NK-92 (cell line): ENCODE measurements at regions not wholly inside any gene's neighbourhood (a gene's known extent, or its start where the extent isn't known, plus 50 kb on each side); places are given as distances from the start of the nearest gene placed in this dataset.
"Not testable (repeated sequence)": the region's sequence is repeated elsewhere in the genome, so short reads cannot be mapped to it uniquely, and the experiment has no call there.

ENCODE experiments used
- DNase-seq: peaks from one replicate; lab custom pipeline; 2025; ENCODE audit not compliant: unreplicated experiment; lab: John Stamatoyannopoulos, UW

DNA sequence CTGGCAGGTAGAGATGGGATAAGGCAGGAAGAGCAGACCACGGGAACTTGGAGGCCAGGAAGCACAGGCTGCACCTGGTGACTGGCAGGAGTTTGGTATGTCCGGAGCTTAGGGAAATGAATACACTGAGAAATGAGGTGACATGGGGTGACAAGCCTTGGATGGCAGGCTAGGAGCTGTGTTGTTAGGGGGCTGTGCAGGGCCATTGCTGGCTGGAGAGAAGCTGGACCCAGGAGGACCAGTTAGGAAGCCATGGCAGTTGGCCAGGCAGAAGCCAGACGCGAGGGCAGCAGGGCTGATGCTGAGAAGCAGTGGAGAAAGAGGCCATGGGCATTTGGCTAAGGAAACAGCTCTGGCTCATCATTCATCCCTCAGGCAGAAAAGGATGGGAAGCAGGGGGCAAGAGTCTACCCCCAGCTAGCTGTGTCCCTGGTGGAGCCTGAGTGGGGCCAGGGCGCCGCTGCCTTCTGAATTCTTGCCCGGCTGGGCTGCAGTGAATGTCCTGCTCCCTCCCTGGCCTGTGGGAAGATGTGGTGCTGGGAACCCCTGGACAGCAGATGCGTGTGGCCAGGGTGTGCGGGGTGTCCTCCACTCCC is 255.8 kb downstream of the FAM43A start:
- DNase-seq = no peak

- DNase-seq = no peak
Measured at GRCh38 chr3:194941956-194942511, 256.4 kb downstream of the FAM43A start.

- DNase-seq = no peak
Measured at GRCh38 chr3:194944526-194944925, 258.8 kb downstream of the FAM43A start.

- DNase-seq = no peak
Measured at GRCh38 chr3:194945508-194945907, 259.8 kb downstream of the FAM43A start.

GRCh38 chr3:194946091-194946490 is 260.4 kb downstream of the FAM43A start:
- no peak for DNase-seq

DNA sequence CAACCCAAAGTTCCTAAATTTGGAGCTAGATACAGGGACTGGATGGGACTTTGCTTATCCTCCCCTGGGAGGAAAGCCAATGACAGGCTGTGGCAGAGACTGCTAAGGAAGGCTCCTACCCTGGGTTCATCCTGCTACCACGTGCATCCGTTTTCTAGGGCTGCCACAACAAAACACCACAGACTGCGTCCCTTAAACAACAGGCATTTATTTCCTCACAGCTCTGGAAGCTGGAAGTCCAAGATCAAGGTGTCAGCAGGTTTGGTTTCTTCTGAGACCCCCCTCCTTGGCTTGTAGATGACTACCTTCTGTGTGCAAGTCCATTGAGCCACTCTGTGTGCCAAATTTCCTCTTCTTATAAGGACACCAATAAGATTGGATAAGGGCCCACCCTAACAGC is 263.9 kb downstream of the FAM43A start:
- DNase-seq = no peak

DNA sequence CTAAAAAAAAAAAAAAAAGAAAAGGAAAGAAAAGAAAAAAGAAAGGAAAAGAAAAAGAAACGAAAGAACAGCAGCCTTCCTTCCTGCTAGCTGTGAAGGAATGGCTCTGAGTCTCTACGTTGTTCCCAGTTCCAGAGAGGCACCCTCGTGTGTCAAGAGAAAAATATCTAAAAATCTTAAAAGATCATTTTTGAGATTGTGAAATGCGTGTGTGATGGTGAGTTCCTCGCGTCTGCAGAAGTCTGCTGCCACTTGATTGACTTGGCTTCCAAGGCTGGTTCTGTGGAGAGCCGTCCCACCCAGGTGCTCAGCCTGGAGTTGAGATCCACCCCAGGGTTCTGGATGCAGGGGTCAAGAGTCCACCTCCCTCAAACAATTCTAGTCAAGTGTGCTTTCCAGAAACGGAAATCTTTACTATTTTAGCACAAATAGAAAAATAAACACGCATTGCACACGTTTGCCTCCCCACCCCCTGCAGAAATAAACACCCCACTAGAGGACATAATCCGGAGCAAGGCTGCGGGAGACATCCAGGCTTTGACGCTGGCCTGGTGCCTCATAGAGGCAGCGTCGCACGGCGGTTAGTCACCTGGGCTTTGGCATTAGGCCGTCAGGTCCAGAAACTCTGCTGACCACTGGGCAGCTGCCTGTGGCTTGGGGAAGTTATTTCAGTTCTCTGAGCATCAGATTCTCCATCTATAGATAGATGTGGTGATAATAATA is 265.4 kb downstream of the FAM43A start:
- DNase-seq = no peak

- DNase-seq = not testable (repeated sequence)
Measured at GRCh38 chr3:194951629-194951920, 265.9 kb downstream of the FAM43A start.

- DNase-seq = no peak
Measured at GRCh38 chr3:194951931-194952582, 266.4 kb downstream of the FAM43A start.

- no peak for DNase-seq
Measured at GRCh38 chr3:194952841-194953241, 267.2 kb downstream of the FAM43A start.

- no peak for DNase-seq
Measured at GRCh38 chr3:194953291-194953690, 267.6 kb downstream of the FAM43A start.

GRCh38 chr3:194955546-194955945 is 269.9 kb downstream of the FAM43A start:
- no peak for DNase-seq

DNA sequence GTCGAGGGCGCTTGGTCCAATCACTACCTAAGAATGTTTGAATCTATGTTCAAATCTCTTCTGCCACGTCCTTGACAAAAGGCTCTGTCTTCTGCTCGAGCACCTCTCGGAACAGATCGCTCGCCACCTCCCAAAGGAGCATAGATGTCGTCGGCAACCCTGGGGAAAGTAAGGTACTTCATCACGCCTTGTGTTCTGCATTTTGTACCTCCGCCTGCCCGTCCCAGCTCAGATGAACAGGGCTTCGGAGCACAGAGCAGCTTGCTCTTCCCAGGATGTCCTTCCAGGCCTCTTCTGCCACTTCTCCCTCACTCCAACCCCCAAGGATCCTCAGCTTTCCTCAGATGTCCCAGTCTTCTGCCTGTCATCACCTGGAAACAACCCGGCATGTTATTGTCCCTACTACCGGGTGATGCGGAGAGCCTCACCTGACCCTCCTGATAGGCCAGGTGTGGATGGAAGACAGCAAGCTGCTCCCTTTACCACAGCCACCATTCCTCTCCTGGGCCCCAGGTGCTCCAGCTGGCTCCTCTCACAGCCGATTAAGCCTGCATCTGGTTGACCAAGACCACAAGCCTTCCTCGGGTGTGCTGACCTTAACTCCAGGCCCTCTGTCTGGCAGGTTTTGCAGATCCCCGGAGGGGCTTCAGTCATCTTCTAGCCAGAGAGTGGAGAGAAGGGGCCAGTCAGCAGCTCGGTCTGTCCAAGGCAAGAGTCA is 270.5 kb downstream of the FAM43A start:
- no peak for DNase-seq

- no peak for DNase-seq
Measured at GRCh38 chr3:194956697-194957396, 271.2 kb downstream of the FAM43A start.

DNA sequence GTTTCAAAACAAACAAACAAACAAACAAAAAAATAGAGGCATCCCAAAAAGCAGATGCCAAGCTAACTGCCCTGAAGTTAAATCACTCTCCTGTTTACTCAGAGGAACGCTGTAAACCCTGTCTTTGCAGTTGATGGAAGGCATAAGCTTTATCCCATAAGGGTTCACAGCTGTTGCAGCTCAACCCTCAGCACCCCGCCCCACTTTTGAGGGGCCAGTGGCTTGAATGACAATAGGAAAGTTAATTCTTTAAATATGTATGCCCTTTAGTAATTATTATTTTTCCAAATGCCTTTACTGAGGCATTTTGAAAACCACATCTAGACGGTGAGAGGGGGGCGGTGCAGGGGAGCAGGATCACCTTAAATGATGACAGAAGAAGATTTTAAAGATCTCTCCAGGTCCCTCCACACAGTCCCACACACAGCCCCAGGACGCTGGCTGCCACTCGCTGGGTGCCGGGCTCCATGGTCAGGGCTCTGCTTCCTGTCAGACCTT is 272.1 kb downstream of the FAM43A start:
- no peak for DNase-seq

DNA sequence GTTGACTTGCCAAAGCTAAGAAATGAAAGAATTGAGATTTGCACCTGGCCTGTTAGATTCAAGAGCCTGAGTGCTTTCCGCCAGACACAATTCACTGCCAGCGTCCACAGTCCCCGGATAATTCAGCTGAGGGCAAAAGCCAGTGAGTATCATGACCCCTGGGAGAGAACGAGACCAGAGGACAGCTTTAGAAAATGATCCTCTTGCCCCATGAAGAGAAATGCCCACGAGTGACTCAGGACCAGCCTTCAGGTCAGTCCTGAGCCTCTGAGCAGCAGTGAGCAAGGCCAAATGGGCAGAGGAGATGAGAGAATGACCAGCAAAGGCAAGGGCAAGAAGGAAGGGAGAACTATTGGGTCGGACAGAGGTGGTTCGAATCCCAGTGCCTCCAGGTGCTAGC is 273.5 kb downstream of the FAM43A start:
- DNase-seq = no peak

DNA sequence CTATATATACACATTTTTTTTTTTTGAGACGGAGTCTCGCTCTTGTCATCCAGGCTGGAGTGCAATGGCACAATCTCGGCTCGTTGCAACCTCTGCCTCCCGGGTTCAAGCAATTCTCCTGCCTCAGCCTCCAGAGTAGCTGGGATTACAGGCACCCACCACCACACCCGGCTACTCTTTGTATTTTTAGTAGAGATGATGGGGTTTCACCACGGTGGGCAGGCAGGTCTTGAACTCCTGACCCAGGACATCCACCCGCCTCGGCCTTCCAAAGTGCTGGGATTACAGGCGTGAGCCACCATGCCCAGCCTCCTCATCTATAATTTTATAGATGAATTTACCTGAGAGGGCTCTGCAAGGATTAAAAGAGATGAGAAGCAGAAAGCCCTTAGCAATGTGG is 274.0 kb downstream of the FAM43A start:
- not testable (repeated sequence) for DNase-seq

DNA sequence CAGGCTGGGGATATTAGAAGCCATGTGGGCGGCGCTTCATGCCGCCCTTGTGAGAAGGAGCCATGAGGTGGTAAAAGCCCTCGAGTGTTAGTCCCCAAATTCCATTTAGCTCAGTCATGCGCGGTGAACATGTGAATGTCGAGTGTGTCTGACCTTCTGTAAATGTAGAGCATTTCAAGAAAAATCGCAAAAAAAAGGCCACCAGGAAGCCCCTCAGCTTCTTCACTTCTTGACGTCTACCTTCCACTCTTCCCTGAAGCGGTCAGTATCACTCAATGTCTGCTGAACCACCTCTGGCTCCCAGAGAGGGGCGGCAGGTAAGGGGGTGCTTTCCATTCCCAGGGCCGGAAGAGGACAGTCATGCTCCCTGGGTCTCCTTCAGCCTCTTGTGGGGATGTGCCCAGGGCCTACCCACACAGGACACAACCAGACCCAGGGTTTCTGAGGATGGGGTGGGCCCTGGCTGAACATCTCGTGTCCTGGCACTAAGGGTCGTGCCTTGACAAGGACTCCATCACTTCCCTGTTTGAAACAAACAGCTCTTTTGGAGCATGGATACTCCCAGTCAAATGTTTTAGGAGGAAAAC is 274.9 kb downstream of the FAM43A start:
- DNase-seq = no peak

DNA sequence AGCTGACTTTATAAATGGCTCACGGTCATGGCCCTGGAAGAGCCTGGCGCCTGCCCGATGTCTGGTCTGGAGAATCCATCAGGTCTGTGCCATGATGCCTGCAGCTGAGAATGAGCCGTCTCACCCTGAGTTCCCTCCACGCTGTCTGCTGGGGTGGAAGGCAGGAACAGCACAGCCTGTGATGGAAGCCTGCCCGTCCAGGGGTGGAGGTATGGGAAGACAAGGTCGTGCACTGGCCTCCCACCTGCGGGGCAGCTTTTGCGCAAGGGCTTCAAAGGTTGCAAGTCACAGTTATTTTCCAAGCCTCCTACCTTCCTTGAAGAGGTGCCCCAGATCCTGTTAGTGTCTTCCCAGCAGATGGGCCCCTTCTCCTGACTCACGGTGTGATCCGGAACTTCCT is 275.5 kb downstream of the FAM43A start:
- DNase-seq = no peak

- no peak for DNase-seq
Measured at GRCh38 chr3:194961571-194961970, 275.9 kb downstream of the FAM43A start.
